ENCODE measurements at regions not wholly inside any gene's neighbourhood (a gene's known extent, or its start where the extent isn't known, plus 50 kb on each side); places are given as distances from the start of the nearest gene placed in this dataset.

GRCh38 chr1:106277786-106278185 lies 778.7 kb upstream of the PRMT6 start:
- TF ChIP-seq CTCF (IDR thresholded peaks at IDR 0.05): no peak
- TF ChIP-seq POLR2A (IDR thresholded peaks at IDR 0.05): no peak
